ENCODE measurements at regions not wholly inside any gene's neighbourhood (a gene's known extent, or its start where the extent isn't known, plus 50 kb on each side); places are given as distances from the start of the nearest gene placed in this dataset.
"Not testable (repeated sequence)": the region's sequence is repeated elsewhere in the genome, so short reads cannot be mapped to it uniquely, and the experiment has no call there.

GRCh38 chr5:89724379-89725095 is 685.0 kb downstream of the CETN3 start:
- no peak for DNase-seq (ENCODE audit: low read depth)

GRCh38 chr5:89723907-89724306 is 685.6 kb downstream of the CETN3 start:
- no peak for DNase-seq (ENCODE audit: low read depth)

- no peak for DNase-seq (ENCODE audit: low read depth)
Observed at GRCh38 chr5:89722538-89722937, 687.0 kb downstream of the CETN3 start.

GRCh38 chr5:89721931-89722330 is 687.6 kb downstream of the CETN3 start:
- no peak for DNase-seq (ENCODE audit: low read depth)

- DNase-seq (ENCODE audit: low read depth): no peak
Observed at GRCh38 chr5:89721353-89721752, 688.2 kb downstream of the CETN3 start.

- no peak for DNase-seq (ENCODE audit: low read depth)
Observed at GRCh38 chr5:89712134-89712700, 697.3 kb downstream of the CETN3 start.

- no peak for DNase-seq (ENCODE audit: low read depth)
Observed at GRCh38 chr5:89711526-89711925, 698.0 kb downstream of the CETN3 start.

GRCh38 chr5:89710006-89710405 is 699.5 kb downstream of the CETN3 start:
- no peak for DNase-seq (ENCODE audit: low read depth)

GRCh38 chr5:89707891-89708290 is 701.7 kb downstream of the CETN3 start:
- DNase-seq (ENCODE audit: low read depth): no peak

GRCh38 chr5:89706731-89707130 is 702.8 kb downstream of the CETN3 start:
- no peak for DNase-seq (ENCODE audit: low read depth)

- DNase-seq (ENCODE audit: low read depth): no peak
Observed at GRCh38 chr5:89703817-89704216, 705.7 kb downstream of the CETN3 start.

- no peak for DNase-seq (ENCODE audit: low read depth)
Observed at GRCh38 chr5:89698028-89698427, 711.5 kb downstream of the CETN3 start.

GRCh38 chr5:89697581-89697980 is 712.0 kb downstream of the CETN3 start:
- no peak for DNase-seq (ENCODE audit: low read depth)

GRCh38 chr5:89695371-89695770 is 714.2 kb downstream of the CETN3 start:
- no peak for DNase-seq (ENCODE audit: low read depth)

- DNase-seq (ENCODE audit: low read depth): no peak
Observed at GRCh38 chr5:89694026-89694550, 715.5 kb downstream of the CETN3 start.

GRCh38 chr5:89690331-89690730 is 719.2 kb downstream of the CETN3 start:
- no peak for DNase-seq (ENCODE audit: low read depth)

GRCh38 chr5:89686081-89686765 is 723.3 kb downstream of the CETN3 start:
- DNase-seq (ENCODE audit: low read depth): no peak

- DNase-seq (ENCODE audit: low read depth): no peak
Observed at GRCh38 chr5:89676634-89677033, 732.9 kb downstream of the CETN3 start.

GRCh38 chr5:89673019-89673418 is 736.5 kb downstream of the CETN3 start:
- DNase-seq (ENCODE audit: low read depth): no peak

- DNase-seq (ENCODE audit: low read depth): no peak
Observed at GRCh38 chr5:89668821-89669220, 740.7 kb downstream of the CETN3 start.

- DNase-seq (ENCODE audit: low read depth): no peak
Observed at GRCh38 chr5:89662499-89662898, 747.1 kb downstream of the CETN3 start.

GRCh38 chr5:89638871-89639270 is 755.9 kb upstream of the MEF2C start:
- no peak for DNase-seq (ENCODE audit: low read depth)

- DNase-seq (ENCODE audit: low read depth): not testable (repeated sequence)
Observed at GRCh38 chr5:89634176-89634575, 751.2 kb upstream of the MEF2C start.
